ENCODE measurements at regions not wholly inside any gene's neighbourhood (a gene's known extent, or its start where the extent isn't known, plus 50 kb on each side); places are given as distances from the start of the nearest gene placed in this dataset.

DNA sequence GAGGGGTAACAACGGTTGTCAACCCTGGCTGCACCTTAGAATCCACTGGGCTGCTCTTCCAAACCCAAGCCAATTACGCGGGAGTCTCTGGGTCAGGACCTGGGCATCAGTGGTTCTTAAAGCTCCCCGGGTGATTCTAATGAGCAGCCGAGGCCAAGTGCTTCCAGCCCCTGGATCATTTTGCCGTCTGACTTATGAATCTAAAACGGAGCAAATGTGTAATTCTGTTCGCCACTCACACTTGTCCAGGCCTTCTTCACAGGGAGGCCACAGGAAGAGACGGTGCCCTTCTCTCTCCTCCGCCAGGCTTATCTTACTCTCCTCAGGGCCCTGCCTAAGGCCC is 78.5 kb downstream of the MCFD2 start (continued):
- TF ChIP-seq CTCF (IDR thresholded peaks at IDR 0.05; ENCODE audit: low read depth, low read length, missing input control): no peak
- TF ChIP-seq FOXA2 (IDR thresholded peaks at IDR 0.05): no peak
- no peak for TF ChIP-seq JUND (IDR thresholded peaks at IDR 0.05)
- TF ChIP-seq GABPA (IDR thresholded peaks at IDR 0.05 in 1 of 2, conservative IDR thresholded peaks at IDR 0.05 in 1 of 2): no peak

DNA sequence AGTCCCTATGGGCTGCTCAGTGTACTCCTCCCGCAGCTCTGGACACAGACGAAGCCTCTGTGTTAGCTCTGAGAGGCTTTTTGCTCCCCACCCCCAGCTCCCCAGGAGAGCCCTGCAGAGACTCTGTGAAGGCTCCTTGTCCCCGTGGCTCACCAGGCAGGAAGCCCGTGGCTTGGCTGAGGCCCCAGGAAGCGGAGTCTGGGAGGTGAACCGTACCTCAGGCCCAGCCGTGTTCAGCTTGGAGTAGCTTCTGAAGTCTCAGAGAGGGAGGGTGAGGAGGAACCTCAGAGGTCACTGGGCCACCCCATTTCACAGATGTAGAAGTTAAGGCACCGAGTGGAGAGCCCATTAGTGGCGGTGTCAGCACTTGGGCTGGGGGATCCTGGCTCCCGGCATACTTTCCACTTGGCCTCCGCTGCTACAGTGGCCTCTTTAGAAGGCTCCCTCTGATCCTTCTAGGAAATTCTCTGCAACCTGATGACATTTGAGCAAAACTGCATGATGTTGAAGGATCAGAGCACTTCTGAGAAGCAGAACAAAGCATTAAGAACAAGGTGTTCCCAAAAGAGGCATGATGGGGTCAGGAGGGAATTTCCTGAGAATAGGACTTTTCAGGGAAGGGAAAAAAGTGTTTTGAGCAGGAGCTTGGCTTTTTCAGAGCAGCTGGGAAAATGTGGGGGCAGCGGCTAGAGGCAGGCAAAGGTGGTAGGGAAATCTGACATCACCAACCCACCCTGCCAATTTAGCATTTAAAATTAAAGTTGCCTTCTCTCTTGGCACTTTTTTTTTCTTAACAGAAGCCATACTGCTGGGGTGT is 79.1 kb downstream of the MCFD2 start:
- H3K27ac ChIP-seq (ENCODE audit: low read depth in 1 of 2, low read length in 2 of 2): no peak overlapping the region
- no peaks in the 10 kb centered on the region for H3K4me1 ChIP-seq (ENCODE audit: control insufficient read depth in 4 of 4, insufficient read depth in 4 of 4, low read length in 3 of 4)
- WGBS: 83% methylated on average over 12 of the region's 12 CpGs
- no peak for DNase-seq (ENCODE audit: low spot score)
- no peak overlapping the region for H3K9ac ChIP-seq (ENCODE audit: low read depth in 1 of 2, low read length in 2 of 2)
- no peaks in the 10 kb centered on the region for H3K27me3 ChIP-seq (ENCODE audit: control insufficient read depth in 4 of 4, insufficient read depth in 4 of 4, low read length in 3 of 4)
- H3K4me3 ChIP-seq (ENCODE audit: low read depth in 1 of 3, low read length in 3 of 3): no peak overlapping the region
- H3K9me3 ChIP-seq (ENCODE audit: control insufficient read depth in 4 of 4, low read length in 3 of 4): no peaks in the 10 kb centered on the region
- H3K36me3 ChIP-seq (ENCODE audit: control insufficient read depth in 4 of 4, insufficient read depth in 3 of 4, low read depth in 1 of 4, low read length in 3 of 4): no peaks in the 10 kb centered on the region
- TF ChIP-seq, protein P1, sequence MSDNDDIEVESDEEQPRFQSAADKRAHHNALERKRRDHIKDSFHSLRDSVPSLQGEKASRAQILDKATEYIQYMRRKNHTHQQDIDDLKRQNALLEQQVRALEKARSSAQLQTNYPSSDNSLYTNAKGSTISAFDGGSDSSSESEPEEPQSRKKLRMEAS (IDR thresholded peaks at IDR 0.05): no peak
- no peak for TF ChIP-seq REST (IDR thresholded peaks at IDR 0.05)
- TF ChIP-seq RAD21 (IDR thresholded peaks at IDR 0.05): no peak
- TF ChIP-seq TAF1 (conservative IDR thresholded peaks at IDR 0.05): no peak
- TF ChIP-seq NR2F2 (IDR thresholded peaks at IDR 0.05): no peak

GRCh38 chr2:46835520-46835919 is 80.1 kb downstream of the MCFD2 start:
- Histone ChIP-seq H3K27ac (ENCODE audit: low read depth in 1 of 2, low read length in 2 of 2) (no peak overlapping the region), H3K4me3 (ENCODE audit: low read depth in 1 of 3, low read length in 3 of 3) (no peak overlapping the region), H3K36me3 (ENCODE audit: control insufficient read depth in 4 of 4, insufficient read depth in 3 of 4, low read depth in 1 of 4, low read length in 3 of 4) (no peaks in the 10 kb centered on the region), H3K4me1 (ENCODE audit: control insufficient read depth in 4 of 4, insufficient read depth in 4 of 4, low read length in 3 of 4) (no peaks in the 10 kb centered on the region), H3K27me3 (ENCODE audit: control insufficient read depth in 4 of 4, insufficient read depth in 4 of 4, low read length in 3 of 4) (no peaks in the 10 kb centered on the region), H3K9me3 (ENCODE audit: control insufficient read depth in 4 of 4, low read length in 3 of 4) (no peaks in the 10 kb centered on the region), H3K9ac (ENCODE audit: low read depth in 1 of 2, low read length in 2 of 2) (no peak overlapping the region)
- WGBS: 94% methylated on average over 6 of the region's 6 CpGs
- DNase-seq (ENCODE audit: low spot score): no peak
- TF ChIP-seq RAD21 (IDR thresholded peaks at IDR 0.05) (no peak), FOXA2 (IDR thresholded peaks at IDR 0.05) (no peak), SP1 (IDR thresholded peaks at IDR 0.05) (no peak), GABPA (IDR thresholded peaks at IDR 0.05 in 1 of 2, conservative IDR thresholded peaks at IDR 0.05 in 1 of 2) (no peak), JUND (IDR thresholded peaks at IDR 0.05) (no peak), NR2F2 (IDR thresholded peaks at IDR 0.05) (no peak), REST (IDR thresholded peaks at IDR 0.05) (no peak), EGR1 (IDR thresholded peaks at IDR 0.05; ENCODE audit: low read depth in 2 of 2) (no peak), CTCF (IDR thresholded peaks at IDR 0.05; ENCODE audit: low read depth, low read length, missing input control) (no peak), YY1 (IDR thresholded peaks at IDR 0.05) (no peak), HNF4A (conservative IDR thresholded peaks at IDR 0.05) (no peak)
- TF ChIP-seq, protein P2, sequence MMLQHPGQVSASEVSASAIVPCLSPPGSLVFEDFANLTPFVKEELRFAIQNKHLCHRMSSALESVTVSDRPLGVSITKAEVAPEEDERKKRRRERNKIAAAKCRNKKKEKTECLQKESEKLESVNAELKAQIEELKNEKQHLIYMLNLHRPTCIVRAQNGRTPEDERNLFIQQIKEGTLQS (IDR thresholded peaks at IDR 0.05): no peak
